ENCODE measurements at regions not wholly inside any gene's neighbourhood (a gene's known extent, or its start where the extent isn't known, plus 50 kb on each side); places are given as distances from the start of the nearest gene placed in this dataset.

DNA sequence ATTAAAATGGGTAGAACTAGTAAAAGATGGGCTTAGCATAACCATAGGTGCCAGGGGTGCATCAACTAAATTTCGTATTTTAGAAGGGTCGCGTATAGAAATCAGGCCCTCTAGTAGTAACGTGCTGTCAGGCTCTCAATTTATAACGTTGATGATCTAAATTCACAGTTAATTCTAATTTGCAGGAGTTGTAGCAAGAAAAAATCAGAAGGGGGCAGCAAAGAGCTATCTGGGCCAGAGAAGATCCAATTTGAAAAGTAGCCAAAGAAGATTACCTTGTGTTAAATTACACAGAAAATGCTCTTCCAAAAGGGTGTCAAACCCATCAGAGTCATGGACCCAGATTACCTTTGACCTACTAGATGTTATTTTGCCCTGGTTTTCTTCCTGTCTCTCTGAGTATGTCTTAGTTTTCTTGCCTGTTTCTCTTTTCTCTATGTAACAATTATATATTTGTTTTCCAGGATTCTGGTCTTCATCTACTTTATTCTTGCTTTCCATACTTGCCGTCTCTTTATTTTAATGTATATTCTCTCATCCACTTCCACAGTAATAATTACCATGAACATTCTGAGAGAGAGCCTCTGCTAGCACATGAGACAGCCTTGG, 1030.9 kb downstream of the AMY1C start:
- DNase-seq (ENCODE audit: low spot score) = no peak

GRCh38 chr1:104785575-104786187, 1036.0 kb downstream of the AMY1C start:
- no peaks in the 10 kb centered on the region for H3K9me3 ChIP-seq
- intact Hi-C loops (cut with DNase I) = no loop called here
- H3K4me3 ChIP-seq = no peak overlapping the region
- H3K4me1 ChIP-seq (replicated peaks) = no peaks in the 10 kb centered on the region
- H3K27me3 ChIP-seq (replicated peaks; ENCODE audit: insufficient read depth) = no peaks in the 10 kb centered on the region
- no peaks in the 10 kb centered on the region for H3K36me3 ChIP-seq
- WGBS = 84% methylated on average over 2 of the region's 2 CpGs
- no peak overlapping the region for H3K27ac ChIP-seq
- no peak for DNase-seq (ENCODE audit: low spot score)
- TF ChIP-seq CTCF (IDR thresholded peaks at IDR 0.05) = no peak
- no peak for TF ChIP-seq POLR2A (IDR thresholded peaks at IDR 0.05)
- no peak for TF ChIP-seq POLR2AphosphoS5 (IDR thresholded peaks at IDR 0.05)

More for the DNA sequence above, 1030.9 kb downstream of the AMY1C start:
- WGBS = 16% methylated on average over 6 of the region's 6 CpGs
- Histone ChIP-seq H3K4me3 (no peak overlapping the region), H3K36me3 (no peaks in the 10 kb centered on the region), H3K27me3 (replicated peaks; ENCODE audit: insufficient read depth) (no peaks in the 10 kb centered on the region), H3K9me3 (no peaks in the 10 kb centered on the region), H3K4me1 (replicated peaks) (no peaks in the 10 kb centered on the region), H3K27ac (no peak overlapping the region)
- TF ChIP-seq POLR2A (IDR thresholded peaks at IDR 0.05) (no peak), CTCF (IDR thresholded peaks at IDR 0.05) (peak; percentile 49 to 76 (median 60))
- intact Hi-C loops (cut with DNase I) = no loop called here

DNA sequence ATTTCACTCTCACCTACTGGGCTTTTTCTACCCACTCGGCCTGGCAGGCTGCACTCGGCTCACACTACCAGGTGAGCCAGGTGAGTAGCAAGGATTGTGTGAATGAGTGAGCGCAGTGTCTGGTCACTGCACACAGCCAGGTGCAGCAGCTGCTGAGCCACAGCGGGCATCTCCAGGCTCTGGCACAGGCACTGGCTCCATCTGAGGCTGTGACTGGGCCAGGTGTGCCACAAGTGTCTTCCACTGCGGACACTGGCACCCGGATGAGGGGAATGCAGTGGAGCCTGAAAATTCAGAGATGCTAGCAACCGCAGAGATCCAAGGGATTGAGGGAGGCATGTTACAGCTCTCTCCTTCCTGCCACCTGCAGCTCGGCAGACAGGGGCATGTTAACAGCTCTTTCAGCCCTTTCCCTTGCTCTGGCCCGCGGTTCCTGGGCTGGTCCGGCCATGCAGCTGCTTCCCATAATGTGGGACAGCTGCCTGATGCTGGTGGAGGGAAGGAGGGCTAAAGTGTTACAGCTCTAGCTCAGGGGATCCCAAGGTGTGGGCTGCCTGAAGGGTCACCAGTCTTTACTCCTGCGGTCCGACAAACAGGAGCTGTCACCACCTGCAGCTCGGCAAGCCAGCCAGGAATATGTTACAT, 1038.3 kb downstream of the AMY1C start:
- intact Hi-C loops (cut with DNase I) = no loop called here

GRCh38 chr1:104791030-104791429, 1041.3 kb downstream of the AMY1C start:
- Histone ChIP-seq H3K9me3 (no peaks in the 10 kb centered on the region), H3K27me3 (replicated peaks; ENCODE audit: insufficient read depth) (no peaks in the 10 kb centered on the region), H3K4me3 (no peak overlapping the region), H3K27ac (no peak overlapping the region), H3K36me3 (no peaks in the 10 kb centered on the region), H3K4me1 (replicated peaks) (no peaks in the 10 kb centered on the region)
- intact Hi-C loops (cut with DNase I) = no loop called here
- TF ChIP-seq POLR2AphosphoS5 (IDR thresholded peaks at IDR 0.05) (no peak), CTCF (IDR thresholded peaks at IDR 0.05) (no peak), POLR2A (IDR thresholded peaks at IDR 0.05) (no peak)
- DNase-seq (ENCODE audit: low spot score) = no peak
- 94% methylated on average over 4 of the region's 4 CpGs for WGBS

More for the DNA sequence above, 1038.3 kb downstream of the AMY1C start:
- 93% methylated on average over 14 of the region's 14 CpGs for WGBS
- no peaks in the 10 kb centered on the region for H3K36me3 ChIP-seq
- H3K27me3 ChIP-seq (replicated peaks; ENCODE audit: insufficient read depth) = no peaks in the 10 kb centered on the region
- TF ChIP-seq POLR2AphosphoS5 (IDR thresholded peaks at IDR 0.05) = no peak
- no peak for TF ChIP-seq CTCF (IDR thresholded peaks at IDR 0.05)
- no peak for TF ChIP-seq POLR2A (IDR thresholded peaks at IDR 0.05)
- H3K4me3 ChIP-seq = no peak overlapping the region
- H3K27ac ChIP-seq = no peak overlapping the region
- H3K4me1 ChIP-seq (replicated peaks) = no peaks in the 10 kb centered on the region
- H3K9me3 ChIP-seq = no peaks in the 10 kb centered on the region
- no peak for DNase-seq (ENCODE audit: low spot score)

DNA sequence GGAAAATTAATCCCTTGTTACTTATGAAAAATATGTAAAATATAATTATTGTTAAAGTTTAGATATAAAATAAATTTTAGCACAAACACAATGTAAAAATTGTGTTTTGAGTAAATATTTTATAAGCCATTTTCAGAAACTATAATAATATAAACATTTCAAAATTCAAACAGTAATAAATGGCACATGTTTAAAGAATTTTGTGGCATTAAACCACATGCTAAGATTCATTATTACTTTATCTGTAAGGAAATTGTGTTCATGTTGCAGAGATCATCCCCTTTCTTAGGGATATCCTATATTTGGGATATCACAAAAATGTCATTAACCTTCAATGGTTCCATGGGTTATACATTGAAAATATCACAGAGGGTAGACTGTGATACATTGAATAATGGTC, 1044.3 kb downstream of the AMY1C start:
- no peaks in the 10 kb centered on the region for H3K36me3 ChIP-seq
- DNase-seq (ENCODE audit: low spot score) = no peak
- H3K27ac ChIP-seq = no peak overlapping the region
- TF ChIP-seq POLR2AphosphoS5 (IDR thresholded peaks at IDR 0.05) (no peak), POLR2A (IDR thresholded peaks at IDR 0.05) (no peak), CTCF (IDR thresholded peaks at IDR 0.05) (no peak)
- no peaks in the 10 kb centered on the region for H3K9me3 ChIP-seq
- H3K4me3 ChIP-seq = no peak overlapping the region
- H3K27me3 ChIP-seq (replicated peaks; ENCODE audit: insufficient read depth) = no peaks in the 10 kb centered on the region
- H3K4me1 ChIP-seq (replicated peaks) = no peaks in the 10 kb centered on the region
- intact Hi-C loops (cut with DNase I) = no loop called here
